Suprapubic skin (tissue), 4 donors: ENCODE measurements at regions not wholly inside any gene's neighbourhood (a gene's known extent, or its start where the extent isn't known, plus 50 kb on each side); places are given as distances from the start of the nearest gene placed in this dataset.

Source experiments
- DNase-seq, 2 donors: peaks; one replicate each; pipeline ENCODE4 v3.0.0-alpha.2; 2019; ENCODE audit warnings: low spot score in 2 of 2
- H3K27ac ChIP-seq: fragments of 200-600 bp; sonication (generic); one replicate; pipeline ENCODE4 v1.5.1; 2019
- H3K27me3 ChIP-seq: fragments of 200-600 bp; sonication (generic); one replicate; pipeline ENCODE4 v1.5.1; 2019
- H3K36me3 ChIP-seq: fragments of 200-600 bp; sonication (generic); one replicate; pipeline ENCODE4 v1.5.1; 2019
- H3K4me1 ChIP-seq: fragments of 200-600 bp; sonication (generic); one replicate; pipeline ENCODE4 v1.5.1; 2019
- H3K4me3 ChIP-seq: fragments of 200-600 bp; sonication (generic); one replicate; pipeline ENCODE4 v1.5.1; 2019; ENCODE audit warnings: mild to moderate bottlenecking
- H3K9me3 ChIP-seq: fragments of 200-600 bp; sonication (generic); one replicate; pipeline ENCODE4 v1.5.1; 2019
- CTCF ChIP-seq, 2 donors: fragments of 200-600 bp in 1 of 2; fragments of 450-650 bp in 1 of 2; sonication (generic) in 1 of 2; IDR thresholded peaks; one replicate each; pipeline ENCODE4 v1.5.1; 2016 to 2019; ENCODE audit warnings: antibody characterized with exemption in 2 of 2, mild to moderate bottlenecking in 1 of 2, moderate library complexity in 1 of 2
- EP300 ChIP-seq: sonication (generic); formaldehyde crosslinking; IDR thresholded peaks from one replicate; pipeline ENCODE4 v1.6.1; 2017; ENCODE audit warnings: antibody characterized with exemption
- POLR2A ChIP-seq, 2 donors: fragments of 450-650 bp; IDR thresholded peaks; one replicate each; pipeline ENCODE4 v1.6.1; 2017; ENCODE audit warnings: antibody characterized with exemption in 2 of 2, mild to moderate bottlenecking in 2 of 2, moderate library complexity in 2 of 2
- POLR2AphosphoS5 ChIP-seq, 3 donors: sonication (generic); formaldehyde crosslinking; IDR thresholded peaks; one replicate each; pipeline ENCODE4 v1.6.1; 2017; ENCODE audit warnings: antibody characterized with exemption in 3 of 3
- WGBS: methylation state at CpG from one replicate; pipeline ENCODE4 v1.1.5; 2018; 5-methylcytosine and 5-hydroxymethylcytosine counted together

DNA sequence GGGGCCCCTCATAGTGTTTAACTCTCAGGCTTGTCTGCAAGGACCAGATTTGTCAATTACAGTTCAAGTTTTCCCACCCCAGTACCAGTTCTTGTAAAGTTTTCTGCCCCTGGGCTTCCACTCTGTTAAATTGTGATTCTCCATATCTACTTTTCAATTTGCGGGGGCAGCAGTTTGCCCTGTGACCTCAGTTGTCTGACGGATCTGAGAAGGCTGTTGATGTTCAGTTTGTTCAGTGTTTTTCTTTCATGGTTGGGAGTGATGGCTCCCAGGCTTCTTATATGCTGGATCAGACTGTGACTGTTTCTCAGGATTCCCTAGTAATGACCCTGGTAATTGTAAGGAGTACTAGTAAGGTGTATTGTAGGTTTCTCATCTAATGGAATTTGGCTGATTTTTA is 101.0 kb upstream of the GGTLC1 start:
- Histone ChIP-seq H3K9me3 (no peaks in the 10 kb centered on the region), H3K27ac (no peak overlapping the region), H3K36me3 (no peaks in the 10 kb centered on the region), H3K4me1 (no peaks in the 10 kb centered on the region), H3K27me3 (no peaks in the 10 kb centered on the region), H3K4me3 (no peak overlapping the region)
- no peak for TF ChIP-seq CTCF (IDR thresholded peaks at IDR 0.05)
- no peak for TF ChIP-seq POLR2AphosphoS5 (IDR thresholded peaks at IDR 0.05)
- DNase-seq = no peak
- 77% methylated on average over 2 of the region's 2 CpGs for WGBS

DNA sequence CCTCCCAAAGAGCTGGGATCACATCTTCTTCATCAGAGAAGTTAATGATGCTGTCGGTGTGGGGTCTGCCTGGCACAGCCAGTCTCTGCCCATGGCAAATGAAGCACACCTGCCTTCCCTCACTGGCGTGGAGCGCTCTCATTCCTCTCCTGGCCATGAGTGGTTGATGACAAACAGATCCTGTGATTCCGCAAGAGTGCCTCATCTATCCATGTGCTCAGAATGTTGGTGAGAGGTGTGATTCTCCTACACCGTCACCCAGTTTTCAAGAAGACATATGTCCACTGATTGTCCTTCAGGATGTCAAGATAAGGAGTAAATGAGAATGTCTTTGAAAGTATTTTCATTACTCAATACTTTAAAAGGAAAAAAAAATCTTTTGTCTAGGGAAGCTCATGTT is 97.5 kb upstream of the GGTLC1 start:
- 83% methylated on average over 5 of the region's 5 CpGs for WGBS
- no peaks in the 10 kb centered on the region for H3K4me1 ChIP-seq
- no peak for TF ChIP-seq EP300
- no peaks in the 10 kb centered on the region for H3K36me3 ChIP-seq
- no peak overlapping the region for H3K27ac ChIP-seq
- DNase-seq = no peak
- H3K27me3 ChIP-seq = no peaks in the 10 kb centered on the region
- H3K4me3 ChIP-seq = no peak overlapping the region
- no peaks in the 10 kb centered on the region for H3K9me3 ChIP-seq

DNA sequence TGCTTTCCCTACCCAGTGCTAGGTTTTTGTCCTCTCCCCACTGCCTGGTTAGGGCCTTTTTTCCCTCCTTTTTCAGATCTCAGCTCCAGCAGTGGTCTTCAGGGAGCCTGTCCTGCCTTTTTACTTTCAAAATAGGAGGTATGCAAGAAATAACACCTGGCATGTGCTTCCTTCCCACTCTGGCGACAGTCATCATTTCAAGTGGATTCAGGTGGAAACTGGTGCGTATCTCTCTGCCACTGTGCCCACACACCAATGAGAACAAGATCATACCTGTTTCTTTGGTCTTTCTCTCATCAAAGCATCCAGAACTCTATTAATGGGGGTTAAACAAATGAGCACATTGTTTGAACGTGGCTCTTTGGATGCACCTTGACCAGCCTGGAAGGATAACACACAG is 95.7 kb upstream of the GGTLC1 start:
- Histone ChIP-seq H3K4me1 (no peaks in the 10 kb centered on the region), H3K4me3 (no peak overlapping the region), H3K27me3 (no peaks in the 10 kb centered on the region), H3K36me3 (no peaks in the 10 kb centered on the region), H3K27ac (no peak overlapping the region), H3K9me3 (no peaks in the 10 kb centered on the region)
- 66% methylated on average over 3 of the region's 3 CpGs for WGBS
- no peak for DNase-seq
- TF ChIP-seq EP300 (no peak), CTCF (IDR thresholded peaks at IDR 0.05) (no peak), POLR2AphosphoS5 (IDR thresholded peaks at IDR 0.05) (no peak), POLR2A (IDR thresholded peaks at IDR 0.05) (no peak)

DNA sequence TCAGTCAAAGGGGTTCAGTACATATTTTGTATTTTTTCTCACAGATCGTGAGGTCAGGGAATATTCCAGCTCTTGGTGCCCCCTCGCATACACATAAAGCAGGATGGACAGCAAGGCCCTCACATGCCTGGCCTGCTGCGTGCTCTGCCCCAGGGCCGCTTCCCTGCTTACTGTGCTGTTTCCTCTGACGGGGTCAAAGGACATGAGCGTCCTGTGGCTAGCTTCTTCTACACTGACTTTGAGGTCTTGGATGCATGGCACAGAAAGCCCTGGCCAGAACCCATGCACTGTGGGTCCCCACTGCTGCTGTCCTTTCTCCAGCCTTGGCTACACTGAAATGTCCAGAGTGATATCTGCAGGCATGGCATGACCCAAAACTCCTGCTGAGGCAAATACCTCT is 92.5 kb upstream of the GGTLC1 start:
- 93% methylated on average over 6 of the region's 6 CpGs for WGBS
- H3K4me3 ChIP-seq = no peak overlapping the region
- H3K9me3 ChIP-seq = no peaks in the 10 kb centered on the region
- no peaks in the 10 kb centered on the region for H3K36me3 ChIP-seq
- no peaks in the 10 kb centered on the region for H3K4me1 ChIP-seq
- no peak for DNase-seq
- TF ChIP-seq EP300 = no peak
- TF ChIP-seq POLR2A (IDR thresholded peaks at IDR 0.05) = no peak
- no peak for TF ChIP-seq CTCF (IDR thresholded peaks at IDR 0.05)
- no peaks in the 10 kb centered on the region for H3K27me3 ChIP-seq
- H3K27ac ChIP-seq = no peak overlapping the region

- DNase-seq = no peak
- Histone ChIP-seq H3K27ac (no peak overlapping the region), H3K27me3 (no peaks in the 10 kb centered on the region), H3K4me3 (no peak overlapping the region), H3K4me1 (no peaks in the 10 kb centered on the region), H3K36me3 (no peaks in the 10 kb centered on the region), H3K9me3 (no peaks in the 10 kb centered on the region)
- 85% methylated on average over 7 of the region's 7 CpGs for WGBS
- no peak for TF ChIP-seq POLR2A (IDR thresholded peaks at IDR 0.05)
- no peak for TF ChIP-seq EP300
- TF ChIP-seq CTCF (IDR thresholded peaks at IDR 0.05) = no peak
- no peak for TF ChIP-seq POLR2AphosphoS5 (IDR thresholded peaks at IDR 0.05)
Measured at GRCh38 chr20:24079661-24080412, 91.3 kb upstream of the GGTLC1 start.

GRCh38 chr20:24077145-24077544 is 88.6 kb upstream of the GGTLC1 start:
- no peak overlapping the region for H3K4me3 ChIP-seq
- TF ChIP-seq EP300 (no peak), POLR2A (IDR thresholded peaks at IDR 0.05) (no peak), POLR2AphosphoS5 (IDR thresholded peaks at IDR 0.05) (no peak), CTCF (IDR thresholded peaks at IDR 0.05) (no peak)
- H3K27ac ChIP-seq = no peak overlapping the region
- H3K36me3 ChIP-seq = no peaks in the 10 kb centered on the region
- no peaks in the 10 kb centered on the region for H3K9me3 ChIP-seq
- H3K4me1 ChIP-seq = no peaks in the 10 kb centered on the region
- no peaks in the 10 kb centered on the region for H3K27me3 ChIP-seq
- no peak for DNase-seq
